Left ventricle myocardium inferior (tissue), 1 donor: ENCODE measurements at regions not wholly inside any gene's neighbourhood (a gene's known extent, or its start where the extent isn't known, plus 50 kb on each side); places are given as distances from the start of the nearest gene placed in this dataset.

Experiments used
- DNase-seq: peaks from one replicate; pipeline ENCODE4 v3.0.0-alpha.2; 2020
- H3K27ac ChIP-seq: fragments of 200-600 bp; replicated peaks from 2 replicates; pipeline ENCODE4 v1.8.0; 2021
- H3K27me3 ChIP-seq: fragments of 200-600 bp; 2 replicates; pipeline ENCODE4 v1.8.0; 2021; ENCODE audit warnings: low read depth
- H3K36me3 ChIP-seq: fragments of 200-600 bp; 2 replicates; pipeline ENCODE4 v1.8.0; 2021
- H3K4me1 ChIP-seq: fragments of 200-600 bp; 2 replicates; pipeline ENCODE4 v1.8.0; 2021
- H3K4me3 ChIP-seq: fragments of 200-600 bp; 2 replicates; pipeline ENCODE4 v1.8.0; 2021; ENCODE audit warnings: mild to moderate bottlenecking, moderate library complexity
- H3K9me3 ChIP-seq: fragments of 200-600 bp; replicated peaks from 2 replicates; pipeline ENCODE4 v1.8.0; 2021
- CTCF ChIP-seq: fragments of 200-600 bp; IDR thresholded peaks from 2 replicates; pipeline ENCODE4 v1.8.0; 2021; ENCODE audit warnings: antibody characterized with exemption, mild to moderate bottlenecking, borderline replicate concordance
- intact Hi-C: fragments of 100-400 bp; cut with micrococcal nuclease; formaldehyde crosslinking; loops from one replicate; pipeline ENCODE4 v1.11.0; 2022
- donor health status: DM: no; HTN: yes; CAD: no; lungs with severe emphysema.

GRCh38 chr13:30140973-30141372 lies 166.4 kb downstream of the KATNAL1 start:
- peaks cover 5% of the 10 kb centered on the region for H3K9me3 ChIP-seq
- intact Hi-C loops: no loop called here
- peaks cover 7% of the 10 kb centered on the region for H3K27me3 ChIP-seq
- H3K27ac ChIP-seq: no peak overlapping the region
- no peak for DNase-seq
- no peak overlapping the region for H3K4me3 ChIP-seq
- H3K36me3 ChIP-seq: no peaks in the 10 kb centered on the region
- no peak for TF ChIP-seq CTCF
- peaks cover 10% of the 10 kb centered on the region for H3K4me1 ChIP-seq

- peaks cover 10% of the 10 kb centered on the region for H3K4me1 ChIP-seq
- H3K36me3 ChIP-seq: no peaks in the 10 kb centered on the region
- TF ChIP-seq CTCF: no peak
- H3K4me3 ChIP-seq: no peak overlapping the region
- DNase-seq: no peak
- H3K27ac ChIP-seq: no peak overlapping the region
- H3K27me3 ChIP-seq: peaks cover 7% of the 10 kb centered on the region
- intact Hi-C loops: loop anchor here (10.0 kb wide), 1 partner anchor 326 kb away; the partner anchor contains the start of gene HMGB1
- no peaks in the 10 kb centered on the region for H3K9me3 ChIP-seq
These were observed 168.8 kb downstream of the KATNAL1 start for GRCh38 chr13:30138511-30138910.

GRCh38 chr13:30135868-30136267 lies 171.5 kb downstream of the KATNAL1 start:
- peaks cover 8% of the 10 kb centered on the region for H3K4me1 ChIP-seq
- H3K27me3 ChIP-seq: peaks cover 4% of the 10 kb centered on the region
- no peaks in the 10 kb centered on the region for H3K36me3 ChIP-seq
- intact Hi-C loops: loop anchor here (10.0 kb wide), 1 partner anchor 329 kb away; the partner anchor contains the start of gene HMGB1
- TF ChIP-seq CTCF: no peak
- no peak for DNase-seq
- H3K4me3 ChIP-seq: no peak overlapping the region
- H3K27ac ChIP-seq: no peak overlapping the region
- H3K9me3 ChIP-seq: no peaks in the 10 kb centered on the region

GRCh38 chr13:30135351-30135750 lies 172.0 kb downstream of the KATNAL1 start:
- Histone ChIP-seq H3K36me3 (no peaks in the 10 kb centered on the region), H3K4me3 (no peak overlapping the region), H3K9me3 (no peaks in the 10 kb centered on the region), H3K27ac (no peak overlapping the region), H3K27me3 (peaks cover 4% of the 10 kb centered on the region), H3K4me1 (peaks cover 8% of the 10 kb centered on the region)
- no peak for TF ChIP-seq CTCF
- intact Hi-C loops: loop anchor here (10.0 kb wide), 1 partner anchor 329 kb away; the partner anchor contains the start of gene HMGB1
- no peak for DNase-seq

- no peak overlapping the region for H3K27ac ChIP-seq
These were observed 172.8 kb downstream of the KATNAL1 start for GRCh38 chr13:30134578-30134977.

More at GRCh38 chr13:30134578-30134977, 172.8 kb downstream of the KATNAL1 start:
- Histone ChIP-seq H3K4me1 (peaks cover 8% of the 10 kb centered on the region), H3K9me3 (no peaks in the 10 kb centered on the region), H3K4me3 (no peak overlapping the region), H3K36me3 (no peaks in the 10 kb centered on the region), H3K27me3 (no peaks in the 10 kb centered on the region)
- intact Hi-C loops: loop anchor here (10.0 kb wide), 1 partner anchor 330 kb away; the partner anchor contains the start of gene HMGB1
- TF ChIP-seq CTCF: no peak
- DNase-seq: no peak
